A673 (cell line): ENCODE measurements at regions not wholly inside any gene's neighbourhood (a gene's known extent, or its start where the extent isn't known, plus 50 kb on each side); places are given as distances from the start of the nearest gene placed in this dataset.

Source experiments
- BruUV-seq: library from RNA; stranded (reverse); fragments of 400-500 nt; replicated peaks from 2 replicates; lab custom pipeline; 2021; lab: Mats Ljungman, UMichigan
- CTCF ChIA-PET: fragments of 300-600 bp; sonication (Branson Sonifier 250); formaldehyde crosslinking; loops from one replicate; lab custom pipeline; 2022; ENCODE audit warnings: antibody characterized with exemption; lab: Charles Lee
- POLR2A ChIA-PET: fragments of 300-600 bp; sonication (Branson Sonifier 250); formaldehyde crosslinking; loops from one replicate; lab custom pipeline; 2022; ENCODE audit warnings: antibody characterized with exemption; ENCODE audit not compliant: low non-redundant PET; lab: Charles Lee
- DNase-seq: peaks from one replicate; pipeline ENCODE4 v3.0.0-alpha.2; 2015; ENCODE audit warnings: low spot score
- H3K27ac ChIP-seq: fragments of 200-600 bp; sonication (generic); 2 replicates; pipeline ENCODE4 v1.5.1; 2016; ENCODE audit warnings: mixed run types, low read depth, mild to moderate bottlenecking, mixed read lengths, antibody characterized with exemption, low read length; ENCODE audit not compliant: poor library complexity, severe bottlenecking
- H3K27me3 ChIP-seq: fragments of 200-600 bp; sonication (generic); replicated peaks from 2 replicates; pipeline ENCODE4 v1.6.1; 2017; ENCODE audit warnings: mixed run types, low read depth, mild to moderate bottlenecking, mixed read lengths, antibody characterized with exemption, low read length; ENCODE audit not compliant: insufficient read depth, poor library complexity
- H3K36me3 ChIP-seq: fragments of 200-600 bp; sonication (generic); 2 replicates; pipeline ENCODE4 v1.6.1; 2016; ENCODE audit warnings: mixed run types, mild to moderate bottlenecking, mixed read lengths, antibody characterized with exemption, low read length; ENCODE audit not compliant: insufficient read depth, poor library complexity, severe bottlenecking
- H3K4me1 ChIP-seq: fragments of 200-600 bp; sonication (generic); 2 replicates; pipeline ENCODE4 v1.6.1; 2017; ENCODE audit warnings: mixed run types, mild to moderate bottlenecking, mixed read lengths, antibody characterized with exemption, low read length; ENCODE audit not compliant: insufficient read depth, poor library complexity, severe bottlenecking
- H3K4me3 ChIP-seq: fragments of 200-600 bp; sonication (generic); 2 replicates; pipeline ENCODE4 v1.5.1; 2016; ENCODE audit warnings: low read depth, mixed run types, mild to moderate bottlenecking, mixed read lengths, low read length; ENCODE audit not compliant: poor library complexity, severe bottlenecking
- H3K9me3 ChIP-seq: fragments of 200-600 bp; sonication (generic); 2 replicates; pipeline ENCODE4 v1.6.1; 2016; ENCODE audit warnings: mixed run types, low read depth, mild to moderate bottlenecking, mixed read lengths, antibody characterized with exemption, low read length; ENCODE audit not compliant: poor library complexity, severe bottlenecking
- EZH2 ChIP-seq: fragments of 200-600 bp; sonication (generic); IDR thresholded peaks from 2 replicates; pipeline ENCODE4 v1.6.1; 2017; ENCODE audit warnings: borderline replicate concordance, low read depth, mild to moderate bottlenecking, mixed read lengths, antibody characterized with exemption, low read length; ENCODE audit not compliant: poor library complexity, severe bottlenecking
- intact Hi-C: fragments of 100-400 bp; cut with micrococcal nuclease; formaldehyde crosslinking; loops from one replicate; pipeline ENCODE4 v1.10.0; 2022; ENCODE audit not compliant: unreplicated experiment
- TF ChIP-seq, protein P1 (sequence below): fragments of 300-800, 200-600 bp; sonication (generic); conservative IDR thresholded peaks from 2 replicates; pipeline ENCODE4 v1.5.1; 2017; ENCODE audit warnings: low read depth, mild to moderate bottlenecking, antibody characterized with exemption, low read length, moderate library complexity, mixed read lengths

DNA sequence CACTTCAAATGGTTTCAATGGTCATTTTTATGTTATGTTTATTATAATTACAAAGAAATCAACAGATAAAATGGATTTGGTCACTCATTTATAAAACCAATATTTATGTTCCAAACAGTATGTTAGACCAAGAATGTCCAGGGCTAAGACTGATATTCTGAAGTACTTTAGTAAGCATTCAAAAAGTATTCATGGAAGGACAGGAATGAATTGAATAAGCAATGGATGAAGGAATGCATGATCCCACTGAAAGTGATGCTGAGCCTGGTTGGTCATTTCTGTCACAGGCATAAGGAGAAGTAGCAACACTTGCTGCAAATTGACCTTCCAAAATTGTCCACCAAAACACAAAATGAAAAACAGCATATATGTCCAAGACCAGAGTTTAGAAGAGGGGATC, 189.0 kb upstream of the CELF2 start:
- Histone ChIP-seq H3K27ac (no peak overlapping the region), H3K4me3 (no peak overlapping the region), H3K4me1 (no peaks in the 10 kb centered on the region), H3K36me3 (no peaks in the 10 kb centered on the region), H3K9me3 (no peaks in the 10 kb centered on the region), H3K27me3 (peaks cover 27% of the 10 kb centered on the region)
- no peak for DNase-seq
- ChIA-PET POLR2A (no interaction called here), CTCF (no interaction called here)
- no peak for TF ChIP-seq EZH2
- TF ChIP-seq, protein P1, sequence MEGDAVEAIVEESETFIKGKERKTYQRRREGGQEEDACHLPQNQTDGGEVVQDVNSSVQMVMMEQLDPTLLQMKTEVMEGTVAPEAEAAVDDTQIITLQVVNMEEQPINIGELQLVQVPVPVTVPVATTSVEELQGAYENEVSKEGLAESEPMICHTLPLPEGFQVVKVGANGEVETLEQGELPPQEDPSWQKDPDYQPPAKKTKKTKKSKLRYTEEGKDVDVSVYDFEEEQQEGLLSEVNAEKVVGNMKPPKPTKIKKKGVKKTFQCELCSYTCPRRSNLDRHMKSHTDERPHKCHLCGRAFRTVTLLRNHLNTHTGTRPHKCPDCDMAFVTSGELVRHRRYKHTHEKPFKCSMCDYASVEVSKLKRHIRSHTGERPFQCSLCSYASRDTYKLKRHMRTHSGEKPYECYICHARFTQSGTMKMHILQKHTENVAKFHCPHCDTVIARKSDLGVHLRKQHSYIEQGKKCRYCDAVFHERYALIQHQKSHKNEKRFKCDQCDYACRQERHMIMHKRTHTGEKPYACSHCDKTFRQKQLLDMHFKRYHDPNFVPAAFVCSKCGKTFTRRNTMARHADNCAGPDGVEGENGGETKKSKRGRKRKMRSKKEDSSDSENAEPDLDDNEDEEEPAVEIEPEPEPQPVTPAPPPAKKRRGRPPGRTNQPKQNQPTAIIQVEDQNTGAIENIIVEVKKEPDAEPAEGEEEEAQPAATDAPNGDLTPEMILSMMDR, result no peak
- intact Hi-C loops, result no loop called here
- BruUV-seq, result no TSS peak

DNA sequence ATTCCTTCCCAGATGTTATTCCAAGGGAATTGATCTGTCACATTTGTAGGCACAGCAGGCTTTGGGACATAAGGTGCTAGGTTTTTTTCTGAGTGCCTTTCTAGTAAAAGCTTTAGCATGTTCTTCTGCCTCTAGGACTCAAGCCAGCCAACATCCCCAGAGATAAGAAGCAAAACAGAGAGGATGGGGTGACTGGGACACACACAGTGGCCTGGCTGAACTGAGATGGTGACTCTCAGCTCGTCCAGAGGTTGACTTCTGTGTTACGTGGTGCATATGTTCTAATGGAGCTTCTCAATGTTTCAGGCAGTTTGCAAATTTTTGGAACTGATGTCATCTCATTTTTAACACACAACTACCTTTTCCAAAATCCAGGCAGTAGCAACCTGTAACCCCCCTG, 188.1 kb upstream of the CELF2 start:
- no peak for DNase-seq
- Histone ChIP-seq H3K4me1 (no peaks in the 10 kb centered on the region), H3K27me3 (peaks cover 20% of the 10 kb centered on the region), H3K27ac (no peak overlapping the region), H3K4me3 (no peak overlapping the region), H3K9me3 (no peaks in the 10 kb centered on the region), H3K36me3 (no peaks in the 10 kb centered on the region)
- intact Hi-C loops, result no loop called here
- TF ChIP-seq, protein P1, result no peak
- no peak for TF ChIP-seq EZH2
- POLR2A ChIA-PET, result no interaction called here
- BruUV-seq, result no TSS peak
- CTCF ChIA-PET, result no interaction called here

DNA sequence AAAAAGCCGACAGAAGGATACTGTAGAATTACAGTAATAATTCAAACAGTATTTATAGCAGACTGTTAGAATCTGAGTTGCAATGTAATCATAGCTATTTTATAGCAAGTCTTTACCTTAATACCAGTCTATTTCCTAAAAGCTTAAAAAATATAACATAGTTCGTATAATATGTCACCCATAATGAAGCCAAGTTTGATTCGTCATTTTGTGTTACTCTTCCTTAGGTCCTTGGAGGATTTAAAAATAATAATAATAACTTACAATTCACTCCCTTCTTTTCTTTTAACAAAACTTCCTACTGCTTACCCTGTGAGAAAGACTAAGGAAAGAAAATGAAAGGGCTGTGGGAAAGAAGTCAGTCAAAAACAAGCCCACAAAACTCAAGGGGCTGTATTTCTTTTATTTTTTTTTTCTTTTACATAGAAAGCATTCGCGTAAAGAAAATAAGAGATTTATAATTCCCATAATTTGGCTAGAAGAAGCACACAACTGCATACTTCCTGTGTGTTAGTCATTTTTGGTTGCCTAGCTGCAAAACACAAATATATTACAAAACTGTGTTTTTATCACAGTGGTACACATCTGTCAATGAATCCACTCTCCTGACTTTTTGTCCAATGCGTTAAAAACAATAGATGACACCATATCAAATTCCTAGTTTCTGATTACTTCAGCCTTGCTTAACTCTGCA, 187.2 kb upstream of the CELF2 start:
- ChIA-PET POLR2A (no interaction called here), CTCF (no interaction called here)
- Histone ChIP-seq H3K36me3 (no peaks in the 10 kb centered on the region), H3K27me3 (peaks cover 20% of the 10 kb centered on the region), H3K27ac (no peak overlapping the region), H3K4me3 (no peak overlapping the region), H3K4me1 (no peaks in the 10 kb centered on the region), H3K9me3 (no peaks in the 10 kb centered on the region)
- TF ChIP-seq EZH2, result no peak
- TF ChIP-seq, protein P1, result no peak
- no peak for DNase-seq
- BruUV-seq, result no TSS peak
- intact Hi-C loops, result no loop called here
